ENCODE measurements at regions not wholly inside any gene's neighbourhood (a gene's known extent, or its start where the extent isn't known, plus 50 kb on each side); places are given as distances from the start of the nearest gene placed in this dataset.

DNA sequence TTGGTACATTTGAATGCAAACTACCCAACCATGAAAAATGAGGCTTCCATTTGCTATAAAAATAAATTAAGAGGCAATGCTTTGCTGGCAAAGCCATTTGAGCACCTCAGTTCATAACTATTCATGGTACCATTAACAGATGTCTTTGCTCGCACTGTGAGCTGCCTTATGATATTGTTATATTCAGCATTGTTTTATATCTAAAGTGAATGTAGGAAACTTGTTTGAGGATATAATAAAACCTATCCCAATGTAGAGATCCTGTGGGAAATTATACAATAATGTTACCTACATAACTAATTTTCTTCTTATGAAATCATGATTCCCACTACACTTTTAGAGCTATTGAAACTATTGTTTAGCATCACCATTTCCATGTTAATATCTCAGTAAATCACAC lies 125.2 kb upstream of the TRAM1L1 start:
- TF ChIP-seq FOXM1 (IDR thresholded peaks at IDR 0.05; ENCODE audit: borderline replicate concordance), result no peak
- no peak for TF ChIP-seq ZNF384 (IDR thresholded peaks at IDR 0.05)
- TF ChIP-seq ARNT (IDR thresholded peaks at IDR 0.05), result no peak
- no peak for TF ChIP-seq CTBP1 (IDR thresholded peaks at IDR 0.05; ENCODE audit: borderline replicate concordance)
- TF ChIP-seq FOXK2 (IDR thresholded peaks at IDR 0.05), result no peak
- no peak for TF ChIP-seq TARDBP (IDR thresholded peaks at IDR 0.05)
- no peak for TF ChIP-seq BHLHE40 (IDR thresholded peaks at IDR 0.05; ENCODE audit: borderline replicate concordance)
- TF ChIP-seq SP1 (IDR thresholded peaks at IDR 0.05), result no peak
- TF ChIP-seq L3MBTL2 (conservative IDR thresholded peaks at IDR 0.05), result no peak

All from HEK293T (cell line).